ENCODE measurements at regions not wholly inside any gene's neighbourhood (a gene's known extent, or its start where the extent isn't known, plus 50 kb on each side); places are given as distances from the start of the nearest gene placed in this dataset.

GRCh38 chr16:86979984-86980553 lies 337.1 kb downstream of the C16orf95 start:
- no peak for DNase-seq (ENCODE audit: low read depth)

- DNase-seq (ENCODE audit: low read depth) = no peak
Observed at GRCh38 chr16:86980644-86981043, 336.5 kb downstream of the C16orf95 start.

GRCh38 chr16:86982347-86982596 lies 334.9 kb downstream of the C16orf95 start:
- DNase-seq (ENCODE audit: low read depth) = no peak

- DNase-seq (ENCODE audit: low read depth) = no peak
Observed at GRCh38 chr16:86982912-86983311, 334.3 kb downstream of the C16orf95 start.

GRCh38 chr16:86983621-86984020 lies 333.6 kb downstream of the C16orf95 start:
- no peak for DNase-seq (ENCODE audit: low read depth)

- no peak for DNase-seq (ENCODE audit: low read depth)
Observed at GRCh38 chr16:86984343-86984742, 332.8 kb downstream of the C16orf95 start.

- peak; percentile 28 for DNase-seq (ENCODE audit: low read depth)
Observed at GRCh38 chr16:86984991-86985647, 332.1 kb downstream of the C16orf95 start.

- DNase-seq (ENCODE audit: low read depth) = no peak
Observed at GRCh38 chr16:86985648-86986015, 331.6 kb downstream of the C16orf95 start.

- DNase-seq (ENCODE audit: low read depth) = no peak
Observed at GRCh38 chr16:86986136-86986535, 331.1 kb downstream of the C16orf95 start.

GRCh38 chr16:86986809-86987487 lies 330.2 kb downstream of the C16orf95 start:
- no peak for DNase-seq (ENCODE audit: low read depth)

GRCh38 chr16:86987746-86988670 lies 329.2 kb downstream of the C16orf95 start:
- no peak for DNase-seq (ENCODE audit: low read depth)

GRCh38 chr16:86988920-86989696 lies 328.1 kb downstream of the C16orf95 start:
- DNase-seq (ENCODE audit: low read depth) = peak; percentile 43

- DNase-seq (ENCODE audit: low read depth) = no peak
Observed at GRCh38 chr16:86990451-86990850, 326.7 kb downstream of the C16orf95 start.

GRCh38 chr16:86991679-86992078 lies 325.5 kb downstream of the C16orf95 start:
- DNase-seq (ENCODE audit: low read depth) = peak; percentile 59

- DNase-seq (ENCODE audit: low read depth) = no peak
Observed at GRCh38 chr16:86992587-86992986, 324.6 kb downstream of the C16orf95 start.

GRCh38 chr16:86993426-86994110 lies 323.6 kb downstream of the C16orf95 start:
- DNase-seq (ENCODE audit: low read depth) = no peak

GRCh38 chr16:86994215-86994614 lies 323.0 kb downstream of the C16orf95 start:
- peak; percentile 46 for DNase-seq (ENCODE audit: low read depth)

GRCh38 chr16:86994651-86995171 lies 322.5 kb downstream of the C16orf95 start:
- peak; percentile 92 for DNase-seq (ENCODE audit: low read depth)

- DNase-seq (ENCODE audit: low read depth) = no peak
Observed at GRCh38 chr16:86995456-86995855, 321.7 kb downstream of the C16orf95 start.

- DNase-seq (ENCODE audit: low read depth) = no peak
Observed at GRCh38 chr16:86996081-86996480, 321.1 kb downstream of the C16orf95 start.

GRCh38 chr16:86997058-86997457 lies 320.1 kb downstream of the C16orf95 start:
- DNase-seq (ENCODE audit: low read depth) = no peak
